NCI-H82 (cell line): ENCODE measurements at regions not wholly inside any gene's neighbourhood (a gene's known extent, or its start where the extent isn't known, plus 50 kb on each side); places are given as distances from the start of the nearest gene placed in this dataset.

Experiments
- DNase-seq: peaks from one replicate; lab custom pipeline; 2025; lab: John Stamatoyannopoulos, UW

DNA sequence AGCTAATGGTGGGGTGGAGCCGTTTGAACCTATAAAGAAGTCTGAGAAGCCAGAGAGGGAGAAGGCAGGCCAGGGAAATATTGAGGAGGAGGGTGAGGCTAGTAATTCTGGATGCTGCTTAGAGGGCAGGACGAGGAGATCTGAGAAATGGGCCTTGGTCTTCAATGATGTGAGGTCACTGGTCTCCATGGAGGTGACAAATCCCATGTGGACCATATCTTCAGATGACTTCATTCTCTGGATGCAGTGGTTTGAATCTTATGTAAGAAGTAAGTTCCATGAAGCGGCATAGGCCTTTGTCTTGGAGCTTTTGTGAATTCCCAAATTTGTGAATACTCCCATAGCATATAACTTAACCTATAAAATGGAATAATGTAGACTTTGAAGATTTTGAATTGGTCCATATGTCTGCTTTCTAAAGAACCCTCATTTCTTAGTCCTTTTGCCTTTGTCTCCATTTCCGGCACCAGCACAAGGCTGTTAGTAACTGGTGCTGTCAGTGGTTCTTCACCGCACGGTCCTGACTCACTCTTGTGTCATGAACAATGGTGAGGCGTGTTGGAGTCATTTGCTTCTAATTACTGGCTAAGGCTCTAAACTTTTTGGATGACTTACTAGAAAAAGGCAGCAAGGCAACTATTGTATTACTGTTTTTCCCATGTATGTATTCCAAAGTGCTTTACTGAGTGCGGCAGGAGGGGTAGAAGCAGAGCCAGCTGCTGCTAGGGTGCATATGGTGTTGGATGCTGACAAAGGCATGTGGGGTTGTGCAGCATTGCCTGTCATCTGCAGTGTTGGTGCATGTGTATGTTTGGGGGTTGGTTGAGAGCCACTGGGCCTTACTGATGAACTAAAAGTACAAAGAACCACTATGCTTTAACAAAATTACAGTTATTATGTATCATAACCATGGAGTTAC, 279.3 kb upstream of the C2CD4B start:
- no peak for DNase-seq

- no peak for DNase-seq
Observed at GRCh38 chr15:62445244-62445643, 280.2 kb upstream of the C2CD4B start.

GRCh38 chr15:62446984-62447383, 281.9 kb upstream of the C2CD4B start:
- no peak for DNase-seq

- DNase-seq: no peak
Observed at GRCh38 chr15:62447742-62448141, 282.7 kb upstream of the C2CD4B start.

GRCh38 chr15:62449638-62450037, 284.6 kb upstream of the C2CD4B start:
- no peak for DNase-seq

- DNase-seq: no peak
Observed at GRCh38 chr15:62450061-62450460, 285.0 kb upstream of the C2CD4B start.

DNA sequence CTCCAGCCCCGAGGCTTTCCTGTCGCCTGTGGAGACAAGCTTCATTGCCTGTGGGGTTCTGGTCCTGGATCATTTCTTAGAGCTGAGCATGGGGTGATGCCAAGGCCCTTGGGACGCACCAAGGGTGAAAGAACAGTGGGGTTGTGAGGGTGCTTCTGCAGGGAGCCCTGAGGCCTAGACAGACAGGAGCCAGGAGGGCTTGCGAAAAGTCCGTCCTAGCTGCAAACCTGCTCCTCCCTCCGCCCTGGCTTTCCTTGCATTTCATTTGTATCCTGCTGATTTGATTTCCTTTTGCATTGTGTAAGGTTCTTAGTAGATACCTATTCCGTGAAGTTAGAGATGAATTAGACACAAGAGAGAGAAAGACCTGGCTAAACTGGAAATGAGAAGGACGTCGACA, 286.9 kb upstream of the C2CD4B start:
- no peak for DNase-seq

DNA sequence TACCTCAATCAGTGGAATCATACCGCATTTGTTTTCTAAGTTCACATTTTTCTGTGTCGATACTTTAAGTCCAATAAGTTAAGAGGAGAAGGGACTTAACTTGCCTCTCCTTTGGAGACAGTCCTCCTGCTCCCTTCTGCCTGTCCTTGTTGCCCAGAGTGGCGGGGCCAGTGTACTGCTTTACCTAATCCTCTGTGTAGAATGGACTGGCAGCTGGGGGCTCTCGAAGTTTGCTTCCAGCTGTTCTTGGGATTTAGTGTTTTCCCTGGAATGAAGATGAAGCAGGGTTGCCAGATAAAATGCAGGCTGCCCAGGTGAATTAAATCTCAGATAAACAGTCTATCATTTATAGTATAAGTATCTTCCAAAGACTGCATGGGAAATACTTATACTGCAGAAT, 287.6 kb upstream of the C2CD4B start:
- DNase-seq: peak; percentile 84

- no peak for DNase-seq
Observed at GRCh38 chr15:62453375-62453774, 288.3 kb upstream of the C2CD4B start.

GRCh38 chr15:62453981-62454380, 288.9 kb upstream of the C2CD4B start:
- DNase-seq: no peak

- DNase-seq: no peak
Observed at GRCh38 chr15:62454567-62455172, 289.6 kb upstream of the C2CD4B start.

DNA sequence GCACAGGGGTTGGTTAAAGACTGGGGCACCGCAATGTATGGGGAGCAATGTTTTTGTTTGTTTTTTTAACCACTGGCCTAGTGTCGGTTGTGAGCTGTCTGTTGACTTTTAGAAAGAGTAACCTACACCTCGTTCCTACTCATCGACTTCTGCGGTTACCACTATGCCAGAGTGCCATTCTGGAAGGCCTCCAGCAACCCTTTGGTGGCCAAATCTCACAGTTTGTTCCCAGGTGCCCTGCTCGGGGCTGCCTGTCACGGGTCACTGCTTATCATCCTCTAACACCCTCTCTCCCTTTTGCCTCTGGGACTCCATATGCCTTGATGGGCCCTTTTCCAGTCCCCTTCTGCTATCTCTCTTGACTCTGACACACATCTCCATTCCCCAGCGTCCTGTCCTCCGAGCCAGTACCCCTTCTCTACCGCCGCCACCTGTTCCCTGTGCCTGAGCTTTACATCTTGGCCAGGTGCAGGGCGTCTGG, 290.4 kb upstream of the C2CD4B start:
- no peak for DNase-seq

- no peak for DNase-seq
Observed at GRCh38 chr15:62456011-62456920, 291.2 kb upstream of the C2CD4B start.

GRCh38 chr15:62457100-62457499, 292.0 kb upstream of the C2CD4B start:
- peak; percentile 18 for DNase-seq

GRCh38 chr15:62459875-62460274, 294.8 kb upstream of the C2CD4B start:
- DNase-seq: no peak

DNA sequence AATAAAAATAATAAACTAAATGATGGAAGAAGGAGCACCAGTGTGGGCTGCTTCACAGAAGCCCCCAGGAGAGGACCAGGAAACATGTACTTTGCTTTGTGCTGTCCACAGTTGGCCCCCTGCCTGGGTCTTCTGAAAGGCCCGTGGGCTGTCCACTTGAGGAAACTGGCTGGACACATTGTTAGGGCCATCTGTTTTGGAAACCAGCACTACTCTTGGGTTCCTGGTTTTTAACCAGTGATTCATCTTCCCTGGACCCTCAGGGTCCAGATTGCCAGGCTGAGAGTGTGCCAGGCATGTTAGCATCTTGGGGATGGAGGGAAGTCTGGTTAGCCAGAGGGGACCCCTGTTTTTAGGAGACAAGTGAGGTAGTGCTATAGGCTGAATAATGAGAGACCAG, 297.2 kb upstream of the C2CD4B start:
- DNase-seq: no peak

DNA sequence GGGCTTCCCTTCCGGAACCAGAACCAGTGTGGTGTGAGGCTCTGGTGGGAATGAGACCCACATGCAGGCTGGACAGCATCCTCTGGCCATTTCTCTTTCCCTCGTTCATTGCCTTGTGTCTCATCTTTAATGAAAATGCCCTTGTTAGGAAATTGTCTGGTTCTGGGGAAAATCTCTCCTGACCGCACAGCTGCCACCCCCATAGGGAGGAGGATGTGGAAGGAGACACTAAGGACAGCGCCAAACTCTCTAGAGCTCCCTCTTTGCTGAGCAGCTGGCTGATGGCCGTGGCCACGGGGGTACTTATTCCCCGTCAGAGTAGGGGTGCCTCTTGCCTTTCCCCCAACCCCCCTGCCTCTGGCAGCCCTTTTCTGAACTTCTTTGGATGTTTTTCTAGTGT, 297.6 kb upstream of the C2CD4B start:
- DNase-seq: no peak

GRCh38 chr15:62464705-62465104, 299.6 kb upstream of the C2CD4B start:
- no peak for DNase-seq

DNA sequence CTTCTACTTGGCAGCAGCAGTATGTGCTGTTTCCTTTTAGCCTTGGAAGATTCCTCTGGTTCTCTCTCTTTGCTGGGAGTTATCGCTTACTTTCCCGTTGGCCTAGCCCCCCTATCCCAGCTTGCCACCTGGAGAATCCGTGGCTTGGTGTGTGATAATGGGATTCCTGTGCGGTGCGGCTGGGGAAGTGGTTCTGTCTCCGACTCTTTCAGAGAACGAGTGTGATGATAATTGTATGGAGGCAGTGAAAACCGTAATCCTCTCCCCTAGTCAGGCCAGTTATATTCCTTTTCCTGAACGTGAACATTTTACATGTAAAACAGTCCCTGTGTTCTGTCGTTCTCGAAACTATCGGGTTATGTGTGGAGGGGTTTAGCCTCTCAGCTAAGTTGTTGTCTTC, 300.1 kb upstream of the C2CD4B start:
- no peak for DNase-seq

GRCh38 chr15:62469478-62469873, 304.4 kb upstream of the C2CD4B start:
- DNase-seq: no peak

- no peak for DNase-seq
Observed at GRCh38 chr15:62469874-62470688, 305.0 kb upstream of the C2CD4B start.
